SK-N-SH treated with all-trans-retinoic acid at 6 μM for 48 hours (cell line): ENCODE measurements at regions not wholly inside any gene's neighbourhood (a gene's known extent, or its start where the extent isn't known, plus 50 kb on each side); places are given as distances from the start of the nearest gene placed in this dataset.

Source experiments
- ATAC-seq: fragments of 200-7000 bp; cut with Tn5 transposase; 3 replicates; pipeline ENCODE4 v1.9.1; 2020; ENCODE audit warnings: mild to moderate bottlenecking, moderate library complexity
- ARNTL ChIP-seq: fragments of 450-650 bp; formaldehyde crosslinking; IDR thresholded peaks from 2 replicates; pipeline ENCODE4 v1.5.0; 2020; ENCODE audit warnings: low read depth, mild to moderate bottlenecking, moderate library complexity, borderline replicate concordance
- BACH2 ChIP-seq: fragments of 250-450 bp; sonication (Bioruptor Pico); IDR thresholded peaks from 2 replicates; pipeline ENCODE4 v1.9.0; 2021; ENCODE audit warnings: mild to moderate bottlenecking, borderline replicate concordance
- CSDC2 ChIP-seq: fragments of 250-450 bp; sonication (Bioruptor Pico); IDR thresholded peaks from 2 replicates; pipeline ENCODE4 v1.5.0; 2020; ENCODE audit warnings: mild to moderate bottlenecking, moderate library complexity
- CSRNP3 ChIP-seq: fragments of 250-450 bp; sonication (Bioruptor Pico); IDR thresholded peaks from 2 replicates; pipeline ENCODE4 v1.5.1; 2021; ENCODE audit warnings: mild to moderate bottlenecking, moderate library complexity
- ESRRG ChIP-seq: fragments of 250-450 bp; sonication (Bioruptor Pico); IDR thresholded peaks from 2 replicates; pipeline ENCODE4 v1.6.1; 2021; ENCODE audit warnings: mild to moderate bottlenecking
- GLIS3 ChIP-seq: fragments of 250-450 bp; sonication (Bioruptor Pico); IDR thresholded peaks from 2 replicates; pipeline ENCODE4 v1.5.0; 2020; ENCODE audit warnings: mild to moderate bottlenecking, moderate library complexity
- ISL1 ChIP-seq: fragments of 250-450 bp; sonication (Bioruptor Pico); IDR thresholded peaks from 2 replicates; pipeline ENCODE4 v2.1.2; 2022; ENCODE audit warnings: mild to moderate bottlenecking, moderate library complexity
- OSR1 ChIP-seq: fragments of 250-450 bp; sonication (Bioruptor Pico); IDR thresholded peaks from 2 replicates; pipeline ENCODE4 v1.8.0; 2022; ENCODE audit warnings: moderate library complexity, mild to moderate bottlenecking, inconsistent platforms
- PPARA ChIP-seq: fragments of 250-450 bp; sonication (Bioruptor Pico); IDR thresholded peaks from 2 replicates; pipeline ENCODE4 v1.5.0; 2020; ENCODE audit warnings: mild to moderate bottlenecking, borderline replicate concordance
- RARB ChIP-seq: fragments of 250-450 bp; sonication (Bioruptor Pico); IDR thresholded peaks from 2 replicates; pipeline ENCODE4 v1.8.0; 2021; ENCODE audit warnings: mild to moderate bottlenecking, moderate library complexity
- SNAI2 ChIP-seq: fragments of 250-450 bp; sonication (Bioruptor Pico); IDR thresholded peaks from 2 replicates; pipeline ENCODE4 v1.5.0; 2020; ENCODE audit warnings: mild to moderate bottlenecking, moderate library complexity
- TCF4 ChIP-seq: fragments of 250-450 bp; sonication (Bioruptor Pico); IDR thresholded peaks from 2 replicates; pipeline ENCODE4 v1.8.0; 2021; ENCODE audit warnings: mild to moderate bottlenecking, moderate library complexity, borderline replicate concordance
- TOX ChIP-seq: fragments of 250-450 bp; sonication (Bioruptor Pico); IDR thresholded peaks from 2 replicates; pipeline ENCODE4 v1.8.0; 2021; ENCODE audit warnings: mild to moderate bottlenecking, moderate library complexity, borderline replicate concordance
- TSHZ2 ChIP-seq: fragments of 250-450 bp; sonication (Bioruptor Pico); IDR thresholded peaks from 2 replicates; pipeline ENCODE4 v1.5.0; 2020; ENCODE audit warnings: mild to moderate bottlenecking, moderate library complexity
- ZC3H10 ChIP-seq: fragments of 250-450 bp; sonication (Bioruptor Pico); IDR thresholded peaks from 2 replicates; pipeline ENCODE4 v1.5.1; 2021; ENCODE audit warnings: mild to moderate bottlenecking, moderate library complexity
- ZFP3 ChIP-seq: fragments of 250-450 bp; sonication (Bioruptor Pico); IDR thresholded peaks from 2 replicates; pipeline ENCODE4 v1.5.0; 2020; ENCODE audit warnings: mild to moderate bottlenecking, moderate library complexity
- ZFP30 ChIP-seq: fragments of 450-650 bp; formaldehyde crosslinking; IDR thresholded peaks from 2 replicates; pipeline ENCODE4 v1.5.0; 2022; ENCODE audit warnings: mild to moderate bottlenecking, moderate library complexity
- ZNF8 ChIP-seq: fragments of 450-650 bp; formaldehyde crosslinking; IDR thresholded peaks from 2 replicates; pipeline ENCODE4 v1.5.0; 2020; ENCODE audit warnings: mild to moderate bottlenecking, moderate library complexity
- TF ChIP-seq, protein P1 (sequence below): fragments of 250-450 bp; sonication (Bioruptor Pico); IDR thresholded peaks from 2 replicates; pipeline ENCODE4 v1.8.0; 2020; ENCODE audit warnings: mild to moderate bottlenecking, moderate library complexity, borderline replicate concordance
- TF ChIP-seq, protein P2 (sequence below): fragments of 250-450 bp; sonication (Bioruptor Pico); IDR thresholded peaks from 2 replicates; pipeline ENCODE4 v1.8.0; 2021; ENCODE audit warnings: low read depth, mild to moderate bottlenecking, moderate library complexity, borderline replicate concordance
- TF ChIP-seq, protein P3 (sequence below): fragments of 250-450 bp; sonication (Bioruptor Pico); IDR thresholded peaks from 2 replicates; pipeline ENCODE4 v1.5.1; 2020; ENCODE audit warnings: low read depth, mild to moderate bottlenecking, moderate library complexity

DNA sequence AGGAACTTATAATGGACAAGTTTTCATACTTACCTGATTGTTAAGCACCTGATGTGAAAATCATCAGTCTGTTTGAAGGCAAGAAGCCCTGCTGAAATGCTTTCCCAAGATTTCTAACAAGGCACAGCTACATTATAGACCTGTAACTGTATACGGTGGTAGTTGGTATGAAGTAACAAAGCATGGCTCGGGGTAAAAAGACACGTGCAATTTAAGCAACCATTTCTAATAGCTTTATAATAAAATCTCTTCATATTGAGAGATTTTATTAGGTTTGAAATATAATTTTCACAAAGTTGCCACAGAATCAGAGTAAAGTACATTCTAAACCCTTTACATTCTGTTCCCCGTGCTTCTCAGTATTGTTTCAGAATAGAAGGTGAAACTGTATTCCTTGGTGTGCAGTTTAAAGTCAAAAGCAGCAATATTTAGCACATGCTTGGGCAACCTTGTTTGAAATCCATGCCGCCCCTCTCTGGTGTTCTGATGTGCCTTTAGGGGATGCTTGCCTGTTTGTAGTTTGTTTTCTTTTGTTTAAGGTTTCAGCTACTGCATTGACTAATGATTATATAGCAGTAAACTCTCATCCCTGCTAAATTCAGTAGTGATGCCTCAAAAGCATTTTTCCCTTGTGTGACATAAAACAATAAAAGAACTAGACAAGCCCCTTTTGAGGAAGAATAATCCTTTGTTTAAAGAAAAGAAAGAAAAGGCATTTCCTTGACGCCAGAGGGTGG is 125.2 kb upstream of the OBI1 start (continued):
- no peak for TF ChIP-seq TCF4 (CRISPR knock-in tag)
- no peak for TF ChIP-seq ESRRG

- no peak for ATAC-seq
- TF ChIP-seq TSHZ2 (CRISPR knock-in tag): no peak
- TF ChIP-seq ZFP30 (CRISPR knock-in tag): no peak
- no peak for TF ChIP-seq SNAI2 (CRISPR knock-in tag)
- no peak for TF ChIP-seq ZNF8
- no peak for TF ChIP-seq ARNTL (CRISPR knock-in tag)
- no peak for TF ChIP-seq CSDC2 (CRISPR knock-in tag)
- TF ChIP-seq, all 23 proteins: peak for 0
These were observed 121.8 kb upstream of the OBI1 start for GRCh38 chr13:78780708-78781107.

GRCh38 chr13:78779608-78780007 is 120.7 kb upstream of the OBI1 start:
- TF ChIP-seq ZFP30 (CRISPR knock-in tag) (no peak), ZNF8 (no peak), PPARA (no peak), OSR1 (CRISPR knock-in tag) (no peak), ZFP3 (CRISPR knock-in tag) (no peak), TOX (no peak), GLIS3 (no peak), RARB (CRISPR knock-in tag) (no peak)
- TF ChIP-seq, protein P1, sequence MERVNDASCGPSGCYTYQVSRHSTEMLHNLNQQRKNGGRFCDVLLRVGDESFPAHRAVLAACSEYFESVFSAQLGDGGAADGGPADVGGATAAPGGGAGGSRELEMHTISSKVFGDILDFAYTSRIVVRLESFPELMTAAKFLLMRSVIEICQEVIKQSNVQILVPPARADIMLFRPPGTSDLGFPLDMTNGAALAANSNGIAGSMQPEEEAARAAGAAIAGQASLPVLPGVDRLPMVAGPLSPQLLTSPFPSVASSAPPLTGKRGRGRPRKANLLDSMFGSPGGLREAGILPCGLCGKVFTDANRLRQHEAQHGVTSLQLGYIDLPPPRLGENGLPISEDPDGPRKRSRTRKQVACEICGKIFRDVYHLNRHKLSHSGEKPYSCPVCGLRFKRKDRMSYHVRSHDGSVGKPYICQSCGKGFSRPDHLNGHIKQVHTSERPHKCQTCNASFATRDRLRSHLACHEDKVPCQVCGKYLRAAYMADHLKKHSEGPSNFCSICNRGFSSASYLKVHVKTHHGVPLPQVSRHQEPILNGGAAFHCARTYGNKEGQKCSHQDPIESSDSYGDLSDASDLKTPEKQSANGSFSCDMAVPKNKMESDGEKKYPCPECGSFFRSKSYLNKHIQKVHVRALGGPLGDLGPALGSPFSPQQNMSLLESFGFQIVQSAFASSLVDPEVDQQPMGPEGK (CRISPR knock-in tag): no peak
- TF ChIP-seq, protein P2, sequence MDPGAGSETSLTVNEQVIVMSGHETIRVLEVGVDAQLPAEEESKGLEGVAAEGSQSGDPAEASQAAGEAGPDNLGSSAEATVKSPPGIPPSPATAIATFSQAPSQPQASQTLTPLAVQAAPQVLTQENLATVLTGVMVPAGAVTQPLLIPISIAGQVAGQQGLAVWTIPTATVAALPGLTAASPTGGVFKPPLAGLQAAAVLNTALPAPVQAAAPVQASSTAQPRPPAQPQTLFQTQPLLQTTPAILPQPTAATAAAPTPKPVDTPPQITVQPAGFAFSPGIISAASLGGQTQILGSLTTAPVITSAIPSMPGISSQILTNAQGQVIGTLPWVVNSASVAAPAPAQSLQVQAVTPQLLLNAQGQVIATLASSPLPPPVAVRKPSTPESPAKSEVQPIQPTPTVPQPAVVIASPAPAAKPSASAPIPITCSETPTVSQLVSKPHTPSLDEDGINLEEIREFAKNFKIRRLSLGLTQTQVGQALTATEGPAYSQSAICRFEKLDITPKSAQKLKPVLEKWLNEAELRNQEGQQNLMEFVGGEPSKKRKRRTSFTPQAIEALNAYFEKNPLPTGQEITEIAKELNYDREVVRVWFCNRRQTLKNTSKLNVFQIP (CRISPR knock-in tag): no peak
- TF ChIP-seq, all 23 proteins: peak for 0
- ATAC-seq: no peak

GRCh38 chr13:78777976-78778375 is 119.0 kb upstream of the OBI1 start:
- TF ChIP-seq CSDC2 (CRISPR knock-in tag) (no peak), ARNTL (CRISPR knock-in tag) (no peak), RARB (CRISPR knock-in tag) (no peak), ZFP30 (CRISPR knock-in tag) (no peak), GLIS3 (no peak), TOX (no peak), BACH2 (CRISPR knock-in tag) (no peak), ZNF8 (no peak), CSRNP3 (CRISPR knock-in tag) (no peak), ZFP3 (CRISPR knock-in tag) (no peak), ISL1 (CRISPR knock-in tag) (no peak), OSR1 (CRISPR knock-in tag) (no peak), TSHZ2 (CRISPR knock-in tag) (no peak), PPARA (no peak), ZC3H10 (CRISPR knock-in tag) (no peak), SNAI2 (CRISPR knock-in tag) (no peak)
- TF ChIP-seq, protein P1 (CRISPR knock-in tag): no peak
- TF ChIP-seq, protein P3, sequence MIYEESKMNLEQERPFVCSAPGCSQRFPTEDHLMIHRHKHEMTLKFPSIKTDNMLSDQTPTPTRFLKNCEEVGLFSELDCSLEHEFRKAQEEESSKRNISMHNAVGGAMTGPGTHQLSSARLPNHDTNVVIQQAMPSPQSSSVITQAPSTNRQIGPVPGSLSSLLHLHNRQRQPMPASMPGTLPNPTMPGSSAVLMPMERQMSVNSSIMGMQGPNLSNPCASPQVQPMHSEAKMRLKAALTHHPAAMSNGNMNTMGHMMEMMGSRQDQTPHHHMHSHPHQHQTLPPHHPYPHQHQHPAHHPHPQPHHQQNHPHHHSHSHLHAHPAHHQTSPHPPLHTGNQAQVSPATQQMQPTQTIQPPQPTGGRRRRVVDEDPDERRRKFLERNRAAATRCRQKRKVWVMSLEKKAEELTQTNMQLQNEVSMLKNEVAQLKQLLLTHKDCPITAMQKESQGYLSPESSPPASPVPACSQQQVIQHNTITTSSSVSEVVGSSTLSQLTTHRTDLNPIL (CRISPR knock-in tag): no peak
- ATAC-seq: no peak
